ENCODE measurements at regions not wholly inside any gene's neighbourhood (a gene's known extent, or its start where the extent isn't known, plus 50 kb on each side); places are given as distances from the start of the nearest gene placed in this dataset.
A peak's percentile ranks its signal among the peaks of the same experiment; 100 is the strongest.
"Not testable (repeated sequence)": the region's sequence is repeated elsewhere in the genome, so short reads cannot be mapped to it uniquely, and the experiment has no call there.

- H3K27me3 ChIP-seq: no peaks in the 10 kb centered on the region
- no peak overlapping the region for H3K27ac ChIP-seq
- intact Hi-C loops (cut with DNase I): no loop called here
- H3K9me3 ChIP-seq: no peaks in the 10 kb centered on the region
- no peak overlapping the region for H3K4me3 ChIP-seq
- no peak for TF ChIP-seq CTCF (IDR thresholded peaks at IDR 0.05)
- DNase-seq (peak in 1 of 4 donors; percentile 58), ATAC-seq (no peak)
- H3K36me3 ChIP-seq: no peaks in the 10 kb centered on the region
- no peaks in the 10 kb centered on the region for H3K4me1 ChIP-seq
These were observed 315.5 kb upstream of the GK2 start for GRCh38 chr4:79723507-79723906.

- DNase-seq: no peak
- no peak for ATAC-seq
These were observed 292.3 kb upstream of the GK2 start for GRCh38 chr4:79700356-79700755.

GRCh38 chr4:79697444-79697843, 289.4 kb upstream of the GK2 start:
- Histone ChIP-seq H3K9me3 (peaks cover 0 to 17% of the 10 kb centered on the region in 2 donors), H3K36me3 (no peaks in the 10 kb centered on the region), H3K4me1 (no peaks in the 10 kb centered on the region), H3K4me3 (no peak overlapping the region), H3K27ac (no peak overlapping the region), H3K27me3 (no peaks in the 10 kb centered on the region)
- ATAC-seq (no peak), DNase-seq (no peak)
- intact Hi-C loops (cut with DNase I): no loop called here
- no peak for TF ChIP-seq CTCF (IDR thresholded peaks at IDR 0.05)

More at GRCh38 chr4:79700356-79700755, 292.3 kb upstream of the GK2 start:
- H3K36me3 ChIP-seq: no peaks in the 10 kb centered on the region
- H3K9me3 ChIP-seq: peaks cover 0 to 3% of the 10 kb centered on the region in 2 donors
- TF ChIP-seq CTCF (IDR thresholded peaks at IDR 0.05): no peak
- intact Hi-C loops (cut with DNase I): no loop called here
- H3K27me3 ChIP-seq: no peaks in the 10 kb centered on the region
- no peak overlapping the region for H3K4me3 ChIP-seq
- H3K4me1 ChIP-seq: no peaks in the 10 kb centered on the region
- no peak overlapping the region for H3K27ac ChIP-seq

- H3K4me3 ChIP-seq; H3K27ac ChIP-seq; H3K27me3 ChIP-seq; intact Hi-C loops (cut with DNase I); DNase-seq; ATAC-seq; H3K36me3 ChIP-seq; H3K4me1 ChIP-seq: not testable (repeated sequence)
- peaks cover 0 to 17% of the 10 kb centered on the region in 2 donors for H3K9me3 ChIP-seq
These were observed 288.5 kb upstream of the GK2 start for GRCh38 chr4:79696534-79696933.

GRCh38 chr4:79695848-79696247, 287.8 kb upstream of the GK2 start:
- ATAC-seq (no peak), DNase-seq (no peak)
- intact Hi-C loops (cut with DNase I): no loop called here
- TF ChIP-seq CTCF (IDR thresholded peaks at IDR 0.05): no peak
- no peaks in the 10 kb centered on the region for H3K4me1 ChIP-seq
- no peaks in the 10 kb centered on the region for H3K36me3 ChIP-seq
- H3K4me3 ChIP-seq: no peak overlapping the region
- H3K27ac ChIP-seq: no peak overlapping the region
- no peaks in the 10 kb centered on the region for H3K27me3 ChIP-seq
- peaks cover 0 to 17% of the 10 kb centered on the region in 2 donors for H3K9me3 ChIP-seq

- Histone ChIP-seq H3K27ac (no peak overlapping the region), H3K4me1 (no peaks in the 10 kb centered on the region), H3K27me3 (no peaks in the 10 kb centered on the region), H3K9me3 (peaks cover 0 to 11% of the 10 kb centered on the region in 2 donors), H3K4me3 (no peak overlapping the region), H3K36me3 (no peaks in the 10 kb centered on the region)
- no peak for DNase-seq
- no peak for ATAC-seq
- TF ChIP-seq CTCF (IDR thresholded peaks at IDR 0.05): no peak
- intact Hi-C loops (cut with DNase I): no loop called here
These were observed 281.7 kb upstream of the GK2 start for GRCh38 chr4:79689740-79690139.

All from left lung (tissue), 4 donors.